HG02943 (cell line): ENCODE measurements at regions not wholly inside any gene's neighbourhood (a gene's known extent, or its start where the extent isn't known, plus 50 kb on each side); places are given as distances from the start of the nearest gene placed in this dataset.

Experiments
- ATAC-seq: cut with Tn5 transposase; IDR thresholded peaks from one replicate; pipeline ENCODE4 v1.9.1; 2021; ENCODE audit warnings: mild to moderate bottlenecking, low read depth, moderate library complexity; ENCODE audit not compliant: unreplicated experiment

DNA sequence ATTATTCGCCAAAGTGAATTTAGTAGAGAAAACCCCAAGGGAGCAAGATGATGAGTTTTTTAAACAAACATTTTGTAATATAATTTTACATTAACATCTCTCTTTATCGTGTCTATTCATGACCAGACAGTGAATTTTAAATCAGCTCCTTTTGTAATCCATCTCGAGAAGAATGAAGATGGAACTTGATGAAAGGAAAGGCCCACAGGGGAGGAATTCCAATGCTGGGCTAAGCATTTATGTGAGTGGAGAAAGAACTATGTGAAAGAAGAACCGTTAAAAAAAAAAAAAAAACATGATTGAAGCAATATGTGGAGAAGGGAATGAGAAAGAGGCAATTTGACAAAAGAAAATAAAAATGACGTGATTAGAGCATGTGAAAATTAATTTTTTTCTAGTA, 170.6 kb downstream of the KCTD12 start:
- ATAC-seq = no peak

DNA sequence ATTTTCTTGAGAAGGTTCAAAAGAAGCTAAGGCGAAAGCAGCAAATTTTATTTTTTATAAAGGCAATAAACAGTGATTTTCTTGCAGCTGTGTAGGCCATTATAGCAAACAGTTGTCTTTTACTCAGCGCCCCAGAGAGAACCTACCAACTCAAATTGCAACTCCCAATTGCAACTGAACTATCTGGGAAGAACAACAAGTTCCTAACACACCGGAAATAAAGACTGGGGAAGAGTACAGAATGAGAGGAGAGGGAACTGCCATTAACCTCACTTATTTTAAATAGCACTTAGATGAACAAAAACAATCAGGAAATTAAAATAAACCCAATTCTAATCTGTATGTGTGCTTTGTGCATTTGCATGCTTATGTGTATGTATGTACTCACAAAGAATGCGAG, 171.1 kb downstream of the KCTD12 start:
- no peak for ATAC-seq

DNA sequence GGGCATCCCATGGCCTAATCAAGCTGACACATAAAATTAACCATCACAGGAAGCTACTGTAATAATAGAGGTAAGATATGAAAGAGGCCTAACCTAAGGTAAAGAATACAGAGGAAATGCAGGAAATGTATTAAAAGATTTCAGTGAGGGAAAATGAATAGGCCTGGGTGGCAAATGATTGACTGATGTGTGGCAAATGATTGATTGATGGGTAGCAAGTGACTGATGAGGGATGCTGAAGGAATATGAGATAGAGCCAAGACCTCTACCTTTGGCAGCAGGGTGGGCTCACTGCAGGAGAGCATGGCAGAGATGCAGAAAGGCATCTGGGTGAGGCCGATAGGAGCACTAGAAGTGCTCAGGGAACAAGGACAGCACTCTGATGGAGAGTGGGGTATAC, 172.9 kb downstream of the KCTD12 start:
- no peak for ATAC-seq

DNA sequence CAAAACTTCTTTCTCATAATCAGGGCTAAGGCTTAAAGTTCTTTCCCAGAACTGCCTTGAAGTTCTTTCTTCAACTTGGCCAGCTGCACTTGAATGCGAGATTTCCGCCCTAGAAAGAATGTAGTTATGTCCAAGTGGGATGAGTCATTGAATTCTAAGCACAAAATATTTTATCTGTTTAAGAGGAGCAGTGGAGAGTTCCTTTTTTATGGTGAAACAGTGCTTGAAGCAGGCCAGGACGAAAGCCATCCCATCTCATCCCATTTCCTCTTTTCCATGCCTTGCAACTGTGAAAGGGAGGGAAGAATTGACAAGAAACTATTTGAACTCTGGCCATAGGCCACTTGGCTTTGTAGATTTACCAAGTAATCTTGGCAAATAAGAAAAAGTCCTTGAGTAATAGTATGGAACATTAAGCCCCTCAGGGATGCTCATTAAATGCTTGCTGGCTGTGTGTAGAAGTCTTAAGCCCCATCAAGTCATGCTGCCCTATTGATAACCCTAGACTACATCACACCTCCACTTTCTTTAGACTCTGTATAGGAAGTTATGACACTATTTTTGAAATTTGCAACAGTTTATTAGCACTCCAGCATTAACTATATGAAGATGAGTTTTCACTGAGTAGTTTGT, 174.5 kb downstream of the KCTD12 start:
- ATAC-seq = no peak

DNA sequence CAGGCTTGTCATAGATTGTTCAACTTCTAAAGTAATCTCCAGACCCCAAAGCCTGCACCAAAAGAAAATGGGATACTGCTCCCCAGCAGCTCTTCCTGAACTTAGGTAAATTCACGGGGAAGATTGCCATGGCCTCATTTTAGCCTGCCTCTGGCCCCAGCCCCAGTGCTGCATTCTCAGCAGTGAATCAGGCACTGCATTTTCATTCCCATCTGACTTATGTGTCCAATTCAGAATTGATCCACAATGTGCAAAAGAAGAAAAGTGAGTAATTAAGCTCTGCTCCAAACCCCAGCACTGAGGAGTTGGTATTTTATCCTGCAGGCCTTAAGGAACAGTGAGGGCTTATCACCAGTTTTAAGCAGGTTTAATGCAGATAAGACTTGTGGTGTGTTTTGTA, 176.4 kb downstream of the KCTD12 start:
- no peak for ATAC-seq

DNA sequence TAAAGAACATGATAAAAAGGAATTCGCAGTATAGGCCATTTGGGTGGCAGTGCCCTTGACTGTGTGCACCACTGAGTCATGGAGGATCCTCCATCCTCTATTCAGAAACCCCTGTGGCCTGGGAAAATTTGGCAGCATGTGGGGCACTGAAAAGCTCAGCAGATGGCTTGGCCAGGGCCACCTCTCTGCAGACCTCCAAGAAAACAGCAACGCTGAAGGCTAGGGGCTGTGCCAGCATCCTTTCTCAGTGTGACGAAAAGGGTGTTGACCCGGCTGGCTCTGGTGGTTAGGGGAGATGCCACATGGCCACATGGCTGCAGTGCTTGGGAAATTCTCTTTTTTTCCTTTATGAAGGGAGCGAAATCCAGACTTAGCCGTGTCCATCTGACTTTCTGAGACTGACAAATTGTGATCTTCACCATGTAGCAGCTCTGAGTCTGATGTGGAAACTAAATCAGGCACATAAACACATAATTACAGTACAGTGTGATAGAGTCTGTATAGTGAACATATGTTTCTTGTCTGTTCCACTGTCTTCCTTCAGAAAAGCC, 178.0 kb downstream of the KCTD12 start:
- ATAC-seq = no peak

DNA sequence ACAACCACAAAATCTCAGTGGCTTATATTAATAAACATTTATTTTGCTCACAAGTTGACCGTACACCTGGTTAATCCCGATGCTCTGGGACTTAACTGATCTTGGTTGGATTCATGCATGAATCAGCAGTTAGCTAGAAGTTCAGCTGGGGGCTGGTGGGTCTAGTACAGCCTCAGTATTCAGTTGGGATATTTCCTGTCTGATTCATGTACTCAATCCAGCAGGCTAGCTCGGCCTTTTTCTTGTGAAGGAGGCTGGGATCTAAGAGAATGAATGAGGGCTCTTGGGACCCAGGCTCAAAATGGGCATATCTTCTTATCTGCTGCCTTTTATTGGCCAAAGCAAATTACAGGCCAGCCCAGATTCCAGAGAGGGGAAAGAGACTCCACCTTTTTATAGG, 178.8 kb downstream of the KCTD12 start:
- no peak for ATAC-seq

DNA sequence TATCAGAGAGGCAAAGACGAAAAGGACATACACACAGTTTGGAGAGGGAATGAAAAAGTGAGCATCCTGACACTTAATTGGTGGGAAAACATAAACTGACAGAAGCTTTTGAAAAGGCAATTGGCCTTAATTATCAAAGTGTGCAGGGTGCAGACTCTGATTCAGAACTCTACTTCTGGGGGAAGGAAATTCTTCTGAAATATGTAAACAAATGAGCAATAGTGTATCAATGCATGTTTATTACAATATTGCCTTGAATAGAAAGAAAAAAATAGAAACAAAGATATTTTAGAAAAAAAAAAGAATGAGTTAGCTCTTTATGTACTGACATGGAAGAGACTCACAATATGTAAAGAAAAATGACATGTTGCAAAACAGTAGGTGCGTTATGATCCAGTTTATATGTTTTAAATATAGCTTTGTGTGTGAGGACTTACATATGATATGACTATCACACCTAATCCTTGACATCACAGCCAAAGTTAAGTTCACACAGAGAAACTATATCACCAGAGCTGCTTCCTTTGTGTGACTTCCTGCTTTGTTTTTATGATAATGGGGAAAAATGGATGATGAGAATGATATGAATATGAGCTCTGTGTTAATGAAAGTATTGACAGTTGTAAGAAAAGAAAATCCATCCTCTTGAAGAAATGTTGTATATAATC, 182.4 kb downstream of the KCTD12 start:
- no peak for ATAC-seq

DNA sequence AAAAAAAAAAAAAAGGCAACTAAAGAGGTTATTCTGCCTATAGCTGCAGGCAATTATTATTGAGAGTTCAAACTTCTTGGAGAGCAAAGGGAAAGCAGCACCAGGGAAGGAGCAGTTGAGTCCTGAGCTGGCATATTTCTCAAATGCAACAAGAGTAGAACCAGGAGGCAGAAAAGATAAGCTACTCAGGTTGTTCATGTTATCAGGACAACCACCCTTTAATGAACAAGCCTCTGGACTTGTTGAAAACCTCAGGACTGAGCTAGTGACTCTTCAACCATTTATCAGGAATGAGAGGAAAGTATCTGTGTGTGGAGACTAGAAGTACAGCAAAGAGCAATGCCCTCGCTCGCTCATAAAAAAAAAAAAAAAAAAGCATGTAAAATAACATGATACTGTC, 183.0 kb downstream of the KCTD12 start:
- no peak for ATAC-seq

DNA sequence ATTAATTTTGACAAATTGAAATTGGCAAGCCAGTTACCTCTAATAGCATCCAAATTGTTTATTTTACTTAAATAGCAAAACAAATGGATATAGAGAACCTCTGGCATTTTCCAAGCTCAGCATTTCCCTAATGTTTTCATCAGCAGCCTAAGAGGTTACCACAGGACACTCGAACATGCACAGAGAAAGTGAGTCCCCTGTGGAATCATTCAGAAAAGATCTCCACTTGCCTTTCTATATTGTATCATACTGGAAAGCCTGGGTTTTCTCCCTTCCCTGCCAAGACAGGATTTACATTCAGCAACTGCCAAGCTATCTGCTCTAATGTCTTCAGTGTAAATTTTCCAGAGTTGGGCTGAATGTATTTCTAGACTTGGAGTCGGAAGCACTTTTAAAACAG, 188.9 kb downstream of the KCTD12 start:
- no peak for ATAC-seq

DNA sequence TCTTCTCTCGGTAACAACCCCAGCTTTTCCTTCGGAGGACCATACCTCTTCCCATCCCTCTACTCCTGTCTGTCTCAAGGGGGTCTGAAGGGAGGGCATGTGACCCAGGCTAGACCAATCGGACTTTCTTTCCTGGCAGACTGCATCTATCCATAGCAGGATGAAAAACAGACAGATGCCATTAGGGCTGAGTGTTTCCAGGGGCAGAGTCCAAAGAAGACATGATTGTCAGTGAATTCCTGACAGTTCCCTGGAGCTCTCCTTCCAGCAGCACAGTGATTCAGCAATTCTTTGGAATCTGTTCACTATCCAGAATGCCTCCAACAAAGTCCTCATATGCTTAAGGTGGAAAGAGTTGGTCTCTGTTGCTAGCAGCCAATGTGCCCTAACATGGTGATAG, 189.8 kb downstream of the KCTD12 start:
- ATAC-seq = no peak

DNA sequence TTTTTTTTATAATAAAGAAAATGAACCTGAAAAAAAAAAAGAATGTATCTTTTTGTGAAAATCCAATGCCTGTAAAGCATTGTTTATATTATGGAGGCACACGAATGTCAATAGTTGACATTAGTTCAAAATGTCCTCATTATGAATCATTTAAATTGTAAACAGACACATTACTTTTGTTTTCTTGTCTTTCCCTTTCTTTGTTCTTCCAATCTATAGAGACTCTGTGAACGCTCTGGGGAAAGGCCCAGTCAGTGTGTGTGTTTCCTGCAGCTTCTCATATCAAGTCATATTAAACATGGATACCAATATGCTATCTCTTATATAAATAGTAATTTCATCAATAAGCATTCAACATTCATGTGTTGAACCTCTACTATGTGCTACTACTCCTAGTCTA, 193.1 kb downstream of the KCTD12 start:
- no peak for ATAC-seq

DNA sequence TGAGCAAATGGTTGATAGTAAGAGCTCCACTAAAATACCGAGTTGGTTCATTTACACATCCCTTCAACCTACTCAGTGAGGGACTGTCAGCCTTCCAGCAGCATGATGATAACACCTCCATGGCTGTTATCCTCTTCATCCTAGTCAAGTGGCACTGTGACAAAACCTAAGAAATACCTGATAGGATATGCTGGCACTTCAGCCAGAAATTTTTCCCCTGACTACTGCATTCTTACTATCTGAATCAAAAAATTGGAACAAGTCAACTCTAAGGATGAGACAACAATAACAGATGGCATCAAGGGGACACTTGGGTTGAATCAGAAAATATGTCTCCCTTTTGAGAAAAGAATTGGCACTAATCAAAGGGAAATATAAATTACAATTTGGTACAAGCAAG, 193.9 kb downstream of the KCTD12 start:
- ATAC-seq = no peak

DNA sequence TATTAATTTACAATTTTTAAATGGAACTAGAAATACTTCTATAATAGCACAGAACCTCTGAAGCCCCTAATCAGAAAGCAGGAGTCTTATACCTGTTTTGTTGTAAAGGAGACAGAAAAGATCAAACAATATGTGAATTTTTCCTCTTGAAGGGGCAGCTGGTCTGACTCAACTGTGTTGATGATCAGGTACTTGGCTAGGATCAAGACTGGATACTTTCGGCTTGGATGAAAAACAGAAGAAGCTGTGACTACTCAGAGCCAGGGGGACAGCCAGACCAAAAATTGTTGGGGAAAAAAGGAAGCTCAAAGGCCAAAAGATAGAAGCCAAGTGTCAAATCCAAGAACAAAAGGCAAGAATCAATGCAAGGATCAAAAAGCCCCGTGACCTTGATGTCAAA, 195.6 kb downstream of the KCTD12 start:
- ATAC-seq = no peak

DNA sequence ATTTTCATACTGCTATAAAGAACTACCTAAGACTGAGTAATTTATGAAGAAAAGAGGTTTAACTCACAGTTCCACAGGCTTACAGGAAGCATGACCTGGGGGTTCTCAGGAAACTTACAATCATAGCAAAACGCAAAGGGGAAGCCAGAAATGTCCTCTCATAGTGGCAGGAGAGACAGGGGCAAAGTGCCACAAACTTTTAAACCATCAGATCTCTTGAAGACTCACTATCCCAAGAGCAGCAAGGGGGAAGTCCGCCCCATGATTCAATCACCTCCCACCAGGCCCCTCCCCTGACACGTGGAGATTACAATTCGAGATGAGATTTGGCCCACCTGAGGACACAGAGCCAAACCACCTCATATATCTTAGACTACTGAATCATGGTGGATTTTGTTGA, 198.7 kb downstream of the KCTD12 start:
- no peak for ATAC-seq

DNA sequence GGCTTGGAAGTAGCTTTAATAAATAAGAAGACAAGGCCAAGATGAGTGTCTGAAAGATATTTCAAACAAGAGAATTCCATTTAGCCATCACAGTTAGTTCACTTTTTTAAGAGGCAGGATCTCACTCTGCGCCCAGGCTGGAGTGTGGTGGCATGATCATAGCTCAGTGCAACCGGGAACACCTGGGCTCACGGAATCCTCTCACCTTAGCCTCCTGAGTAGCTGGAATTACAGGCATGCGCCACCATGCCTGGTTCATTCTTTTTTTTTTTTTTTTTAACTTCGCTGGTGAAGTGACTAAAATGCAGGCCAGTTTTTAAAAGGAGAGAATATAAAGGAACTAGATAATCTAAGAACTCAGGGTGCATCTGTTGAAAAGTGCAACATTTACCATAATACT, 200.3 kb downstream of the KCTD12 start:
- ATAC-seq = no peak

DNA sequence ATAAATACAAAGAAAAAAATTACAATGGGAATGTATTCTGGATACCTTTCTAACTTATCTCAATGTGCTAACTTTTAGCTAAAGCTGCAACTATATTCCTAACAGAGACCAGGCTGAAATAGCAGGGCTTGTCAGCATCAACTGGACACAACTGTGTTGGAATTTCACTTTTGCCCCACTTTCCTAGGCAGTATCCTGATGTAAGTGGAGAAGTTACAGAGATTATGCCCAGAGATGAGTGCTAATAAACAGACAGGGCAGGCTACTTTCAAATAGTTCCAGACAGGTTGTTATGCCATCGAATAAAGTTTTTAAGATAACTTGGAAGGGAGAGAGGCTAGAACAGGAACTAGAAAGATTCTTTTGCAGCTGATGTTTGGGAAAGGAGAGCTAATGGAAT, 201.9 kb downstream of the KCTD12 start:
- ATAC-seq = no peak

DNA sequence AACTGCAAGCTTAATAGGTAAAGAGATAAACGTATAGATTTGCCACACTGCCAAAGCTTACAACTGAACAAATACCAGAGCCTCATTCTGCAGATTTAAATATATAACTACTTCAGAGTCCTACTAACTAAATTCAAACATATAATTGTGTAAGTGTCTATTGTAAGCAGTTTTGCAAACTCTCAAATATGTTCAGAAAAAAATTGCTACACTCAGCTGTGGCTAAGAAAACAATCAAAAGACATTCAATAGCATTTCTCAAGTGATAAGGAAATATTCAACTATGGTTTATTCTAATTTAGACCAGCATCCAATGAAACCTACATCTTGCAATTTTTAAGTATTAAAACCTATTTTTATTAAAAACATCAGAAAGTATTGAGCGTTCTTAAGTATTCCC, 202.4 kb downstream of the KCTD12 start:
- no peak for ATAC-seq

DNA sequence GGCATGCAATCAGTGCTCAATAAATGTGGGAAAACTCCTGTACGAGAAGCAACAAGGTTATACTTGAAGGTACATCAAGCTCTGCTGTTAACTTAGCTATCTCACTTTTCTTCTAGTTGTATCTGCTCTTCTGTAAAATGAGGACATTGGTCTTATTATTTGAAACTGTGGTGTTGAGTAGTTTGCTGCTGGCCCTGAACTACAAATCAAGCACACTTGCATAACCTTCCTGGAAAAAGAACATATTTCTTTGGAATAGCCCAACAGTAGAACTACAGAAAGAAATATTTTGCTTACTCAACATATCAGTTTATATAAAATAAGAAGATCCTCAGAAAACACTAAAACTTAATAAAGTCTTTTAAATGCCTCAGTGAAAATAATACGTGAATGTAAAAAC, 203.0 kb downstream of the KCTD12 start:
- ATAC-seq = no peak

DNA sequence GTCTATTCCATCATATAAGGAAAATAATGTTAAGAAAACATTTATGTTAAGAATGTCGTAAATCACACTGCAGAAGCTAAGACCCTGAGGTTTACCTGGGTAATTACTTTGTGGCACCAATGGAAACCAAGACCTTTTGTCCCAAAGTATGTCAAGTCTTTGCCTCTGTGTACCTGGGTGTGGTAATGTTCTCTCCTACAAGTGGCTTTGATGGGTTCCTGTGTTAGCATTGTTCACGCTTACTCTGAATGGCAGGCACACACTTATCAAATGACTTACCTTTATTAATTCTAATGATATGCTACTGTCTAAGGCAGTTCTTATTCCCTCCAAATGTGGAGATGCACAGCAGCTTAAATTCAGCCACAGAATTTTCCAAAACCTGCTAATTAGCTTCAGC, 206.1 kb downstream of the KCTD12 start:
- ATAC-seq = no peak

DNA sequence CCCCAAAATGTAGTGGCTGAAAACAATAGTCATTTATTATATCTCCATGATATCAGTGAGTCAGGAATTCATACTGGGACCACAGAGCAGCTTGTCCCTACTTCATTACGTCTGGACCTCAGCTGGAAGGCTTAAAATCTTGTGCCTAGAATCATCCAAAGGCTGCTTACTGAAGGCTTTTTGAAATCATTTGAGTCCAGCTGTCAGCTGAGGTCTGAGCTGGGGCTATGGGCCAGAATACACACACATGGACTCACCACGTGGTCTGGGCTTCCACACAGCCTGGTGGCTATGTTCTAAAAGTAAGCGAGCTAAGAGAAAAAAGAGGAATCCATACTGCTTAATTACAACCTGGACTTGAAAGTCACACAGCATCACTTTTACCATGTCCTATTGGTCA, 209.2 kb downstream of the KCTD12 start:
- ATAC-seq = no peak

DNA sequence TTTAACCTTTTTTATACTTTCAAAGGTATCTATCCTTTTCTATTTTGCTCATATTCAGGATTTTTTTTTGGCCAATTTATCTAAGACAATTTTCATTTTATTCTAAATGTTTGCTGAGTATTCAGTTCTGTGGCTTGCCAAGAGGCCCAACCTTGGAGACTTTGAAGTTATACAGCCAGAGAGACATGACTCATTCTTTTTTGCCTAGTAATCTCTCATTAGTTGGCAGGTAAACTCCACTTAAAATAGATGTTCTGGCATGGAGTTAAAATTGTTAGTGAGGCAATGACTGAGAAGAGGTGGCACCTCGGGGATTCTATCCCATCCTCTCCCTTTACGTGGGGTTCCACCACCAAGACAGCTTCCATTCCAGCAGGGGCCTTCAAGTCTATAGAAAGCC, 213.8 kb downstream of the KCTD12 start:
- ATAC-seq = no peak
